Progenitor cell of endocrine pancreas (in vitro differentiated cells): ENCODE measurements at regions not wholly inside any gene's neighbourhood (a gene's known extent, or its start where the extent isn't known, plus 50 kb on each side); places are given as distances from the start of the nearest gene placed in this dataset.

ENCODE experiments used
- DNase-seq: peaks from one replicate; pipeline ENCODE4 v3.0.0; 2021; ENCODE audit warnings: low spot score; ENCODE audit not compliant: unreplicated experiment
- H3K27ac Mint-ChIP-seq: 2 replicates; pipeline ENCODE4 v1.8.0; 2021; ENCODE audit warnings: mild to moderate bottlenecking, moderate library complexity, mixed read lengths
- H3K27me3 Mint-ChIP-seq: 2 replicates; pipeline ENCODE4 v1.8.0; 2021; ENCODE audit warnings: mixed read lengths
- H3K36me3 Mint-ChIP-seq: 2 replicates; pipeline ENCODE4 v1.8.0; 2022; ENCODE audit warnings: mixed read lengths; ENCODE audit not compliant: insufficient read depth
- H3K4me1 Mint-ChIP-seq: 2 replicates; pipeline ENCODE4 v1.8.0; 2021; ENCODE audit warnings: low read depth, mixed read lengths
- H3K4me3 Mint-ChIP-seq: 2 replicates; pipeline ENCODE4 v1.8.0; 2021; ENCODE audit warnings: low read depth, mild to moderate bottlenecking, moderate library complexity, mixed read lengths
- H3K9me3 Mint-ChIP-seq: 2 replicates; pipeline ENCODE4 v1.8.0; 2021; ENCODE audit warnings: low read depth, mixed read lengths
- CTCF ChIP-seq: fragments of 200-600 bp; sonication (generic); IDR thresholded peaks from one replicate; pipeline ENCODE4 v1.5.0; 2021; ENCODE audit warnings: antibody characterized with exemption, mild to moderate bottlenecking; ENCODE audit not compliant: unreplicated experiment

GRCh38 chr15:35741881-35742280, 195.9 kb upstream of the DPH6 start:
- no peaks in the 10 kb centered on the region for H3K4me1 Mint-ChIP-seq
- no peak for TF ChIP-seq CTCF
- H3K4me3 Mint-ChIP-seq, result no peak overlapping the region
- peaks cover 11% of the 10 kb centered on the region for H3K9me3 Mint-ChIP-seq
- no peak overlapping the region for H3K27ac Mint-ChIP-seq
- H3K27me3 Mint-ChIP-seq, result no peaks in the 10 kb centered on the region
- H3K36me3 Mint-ChIP-seq, result no peaks in the 10 kb centered on the region
- no peak for DNase-seq

- no peak for DNase-seq
- no peaks in the 10 kb centered on the region for H3K36me3 Mint-ChIP-seq
- peaks cover 13% of the 10 kb centered on the region for H3K9me3 Mint-ChIP-seq
- no peaks in the 10 kb centered on the region for H3K4me1 Mint-ChIP-seq
- H3K27ac Mint-ChIP-seq, result no peak overlapping the region
- no peak for TF ChIP-seq CTCF
- H3K27me3 Mint-ChIP-seq, result no peaks in the 10 kb centered on the region
- H3K4me3 Mint-ChIP-seq, result no peak overlapping the region
Measured at GRCh38 chr15:35743321-35743720, 197.4 kb upstream of the DPH6 start.

- Mint-ChIP-seq H3K9me3 (peaks cover 13% of the 10 kb centered on the region), H3K36me3 (no peaks in the 10 kb centered on the region), H3K27ac (no peak overlapping the region), H3K27me3 (no peaks in the 10 kb centered on the region), H3K4me1 (no peaks in the 10 kb centered on the region), H3K4me3 (no peak overlapping the region)
- no peak for TF ChIP-seq CTCF
- no peak for DNase-seq
Measured at GRCh38 chr15:35746121-35746520, 200.2 kb upstream of the DPH6 start.

DNA sequence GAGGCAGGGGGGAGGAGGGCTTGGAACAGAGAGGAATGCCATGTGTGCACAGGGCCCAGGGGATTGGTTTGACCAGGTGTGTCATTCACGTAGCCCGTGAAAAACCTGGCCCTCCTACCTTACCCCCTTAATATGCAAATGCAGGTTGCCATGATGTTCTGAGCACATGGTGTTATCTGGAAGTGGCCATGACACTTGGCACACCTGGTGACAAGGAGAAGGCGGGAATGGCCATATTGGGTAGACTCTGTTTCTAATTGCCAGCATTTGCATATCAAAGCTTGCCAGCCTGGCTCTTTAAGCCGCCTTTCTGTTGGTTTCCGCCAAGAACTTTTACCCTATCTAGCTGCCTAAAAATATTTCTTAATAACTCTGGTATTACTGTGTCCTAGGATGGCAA, 202.1 kb upstream of the DPH6 start:
- no peak for TF ChIP-seq CTCF
- Mint-ChIP-seq H3K36me3 (no peaks in the 10 kb centered on the region), H3K9me3 (peaks cover 10% of the 10 kb centered on the region), H3K4me3 (no peak overlapping the region), H3K27me3 (no peaks in the 10 kb centered on the region), H3K27ac (no peak overlapping the region), H3K4me1 (peaks cover 8% of the 10 kb centered on the region)
- DNase-seq, result no peak

- H3K9me3 Mint-ChIP-seq, result peaks cover 9% of the 10 kb centered on the region
- H3K36me3 Mint-ChIP-seq, result no peaks in the 10 kb centered on the region
- H3K4me1 Mint-ChIP-seq, result peaks cover 16% of the 10 kb centered on the region
- H3K4me3 Mint-ChIP-seq, result no peak overlapping the region
- no peak overlapping the region for H3K27ac Mint-ChIP-seq
- no peak for TF ChIP-seq CTCF
- DNase-seq, result no peak
- no peaks in the 10 kb centered on the region for H3K27me3 Mint-ChIP-seq
Measured at GRCh38 chr15:35750051-35750450, 204.1 kb upstream of the DPH6 start.
